ENCODE measurements at regions not wholly inside any gene's neighbourhood (a gene's known extent, or its start where the extent isn't known, plus 50 kb on each side); places are given as distances from the start of the nearest gene placed in this dataset.

- TF ChIP-seq EZH2 (IDR thresholded peaks at IDR 0.05; ENCODE audit: borderline replicate concordance, low read length) (no peak), CTCF (IDR thresholded peaks at IDR 0.05; ENCODE audit: low read length) (no peak)
Observed at GRCh38 chr11:134609361-134610115, 197.5 kb upstream of the B3GAT1 start.

All from OCI-LY1 (cell line).